H9 (cell line): ENCODE measurements at regions not wholly inside any gene's neighbourhood (a gene's known extent, or its start where the extent isn't known, plus 50 kb on each side); places are given as distances from the start of the nearest gene placed in this dataset.

Experiments used
- DNase-seq: peaks from one replicate; pipeline ENCODE4 v3.0.0-alpha.2; 2017
- H2AFZ ChIP-seq: one replicate; pipeline ENCODE4 v1.6.1; 2013; ENCODE audit warnings: mild to moderate bottlenecking, low read length, control low read depth, moderate library complexity
- H2AK5ac ChIP-seq: 2 replicates; pipeline ENCODE4 v1.6.1; 2013; ENCODE audit warnings: low read length, control low read depth, mixed read lengths; ENCODE audit not compliant: insufficient read length
- H2BK120ac ChIP-seq: one replicate; pipeline ENCODE4 v1.6.1; 2013; ENCODE audit warnings: low read depth, mild to moderate bottlenecking, low read length, control low read depth, inconsistent platforms; ENCODE audit not compliant: poor library complexity, severe bottlenecking
- H2BK12ac ChIP-seq: 2 replicates; pipeline ENCODE4 v1.6.1; 2013; ENCODE audit warnings: low read length, control low read depth, mixed read lengths, low read depth; ENCODE audit not compliant: insufficient read length
- H2BK15ac ChIP-seq: 2 replicates; pipeline ENCODE4 v1.6.1; 2013; ENCODE audit warnings: low read depth, low read length, control low read depth
- H2BK20ac ChIP-seq: one replicate; pipeline ENCODE4 v1.6.1; 2013; ENCODE audit warnings: low read depth, mild to moderate bottlenecking, low read length, control low read depth, inconsistent platforms; ENCODE audit not compliant: poor library complexity, severe bottlenecking
- H2BK5ac ChIP-seq: 2 replicates; pipeline ENCODE4 v1.6.1; 2013; ENCODE audit warnings: low read length, control low read depth, mixed read lengths; ENCODE audit not compliant: insufficient read length
- H3K14ac ChIP-seq: 2 replicates; pipeline ENCODE4 v1.6.1; 2013; ENCODE audit warnings: low read length, control low read depth; ENCODE audit not compliant: insufficient read depth
- H3K18ac ChIP-seq: 2 replicates; pipeline ENCODE4 v1.6.1; 2013; ENCODE audit warnings: low read depth, mild to moderate bottlenecking, mixed read lengths, low read length, control low read depth; ENCODE audit not compliant: insufficient read length
- H3K23ac ChIP-seq: 2 replicates; pipeline ENCODE4 v1.6.1; 2013; ENCODE audit warnings: low read length, control low read depth, mixed read lengths, low read depth; ENCODE audit not compliant: insufficient read length
- H3K23me2 ChIP-seq: 2 replicates; pipeline ENCODE4 v1.6.1; 2013; ENCODE audit warnings: low read depth, mild to moderate bottlenecking, mixed read lengths, low read length, control low read depth; ENCODE audit not compliant: insufficient read length, poor library complexity, severe bottlenecking
- H3K27ac ChIP-seq: 2 replicates; pipeline ENCODE4 v1.5.1; 2013; ENCODE audit warnings: low read length, control low read depth, mixed read lengths, low read depth; ENCODE audit not compliant: insufficient read length
- H3K27me3 ChIP-seq: 2 replicates; pipeline ENCODE4 v1.6.1; 2013; ENCODE audit warnings: low read length, control low read depth, inconsistent platforms; ENCODE audit not compliant: insufficient read depth
- H3K4ac ChIP-seq: 2 replicates; pipeline ENCODE4 v1.6.1; 2013; ENCODE audit warnings: low read depth, mild to moderate bottlenecking, control low read depth, inconsistent platforms, low read length, moderate library complexity
- H3K4me1 ChIP-seq: 2 replicates; pipeline ENCODE4 v1.6.1; 2013; ENCODE audit warnings: low read length, control low read depth, inconsistent platforms; ENCODE audit not compliant: insufficient read depth
- H3K4me2 ChIP-seq: 2 replicates; pipeline ENCODE4 v1.6.1; 2013; ENCODE audit warnings: low read length, control low read depth, mixed read lengths; ENCODE audit not compliant: insufficient read length, insufficient read depth
- H3K56ac ChIP-seq: 2 replicates; pipeline ENCODE4 v1.6.1; 2013; ENCODE audit warnings: low read depth, mild to moderate bottlenecking, mixed read lengths, low read length, control low read depth; ENCODE audit not compliant: insufficient read length
- H3K79me1 ChIP-seq: 2 replicates; pipeline ENCODE4 v1.6.1; 2013; ENCODE audit warnings: low read depth, mild to moderate bottlenecking, moderate library complexity, low read length, control low read depth, inconsistent platforms; ENCODE audit not compliant: insufficient read depth, poor library complexity, severe bottlenecking
- H3K79me2 ChIP-seq: 2 replicates; pipeline ENCODE4 v1.6.1; 2013; ENCODE audit warnings: low read length, control low read depth, inconsistent platforms; ENCODE audit not compliant: insufficient read depth
- H3K9ac ChIP-seq: 2 replicates; pipeline ENCODE4 v1.6.1; 2013; ENCODE audit warnings: low read length, control low read depth, mixed read lengths; ENCODE audit not compliant: insufficient read length; ENCODE audit errors: extremely low read depth
- H3K9me3 ChIP-seq: one replicate; pipeline ENCODE4 v1.6.1; 2013; ENCODE audit warnings: low read depth, low read length, inconsistent platforms; ENCODE audit not compliant: control insufficient read depth
- H3T11ph ChIP-seq: one replicate; pipeline ENCODE4 v1.6.1; 2013; ENCODE audit warnings: mild to moderate bottlenecking, low read length, control low read depth, inconsistent platforms
- H4K20me1 ChIP-seq: one replicate; pipeline ENCODE4 v1.6.1; 2013; ENCODE audit not compliant: control insufficient read depth, insufficient read length, insufficient read depth
- H4K5ac ChIP-seq: 2 replicates; pipeline ENCODE4 v1.6.1; 2013; ENCODE audit warnings: low read depth, mild to moderate bottlenecking, mixed read lengths, low read length, control low read depth; ENCODE audit not compliant: insufficient read length
- H4K8ac ChIP-seq: replicated peaks from 2 replicates; pipeline ENCODE4 v1.6.1; 2013; ENCODE audit warnings: low read length, control low read depth, mixed read lengths, low read depth; ENCODE audit not compliant: insufficient read length
- H4K91ac ChIP-seq: 2 replicates; pipeline ENCODE4 v1.6.1; 2013; ENCODE audit warnings: low read depth, mild to moderate bottlenecking, moderate library complexity, mixed read lengths, low read length, control low read depth; ENCODE audit not compliant: insufficient read length
- H3K27ac Mint-ChIP-seq, 3 experiments: 2 replicates in 2 of 3; 3 replicates in 1 of 3; pipeline ENCODE4 v1.8.0; 2020 to 2021; ENCODE audit warnings: mixed read lengths in 3 of 3, mild to moderate bottlenecking in 1 of 3, moderate library complexity in 1 of 3
- H3K27me3 Mint-ChIP-seq: 2 replicates; pipeline ENCODE4 v1.8.0; 2021; ENCODE audit warnings: low read depth, mild to moderate bottlenecking, moderate library complexity, mixed read lengths
- H3K36me3 Mint-ChIP-seq, 3 experiments: 2 replicates in 2 of 3; 3 replicates in 1 of 3; pipeline ENCODE4 v1.8.0; 2020 to 2021; ENCODE audit warnings: low read depth in 3 of 3, mixed read lengths in 3 of 3; ENCODE audit not compliant: insufficient read depth in 1 of 3
- H3K4me1 Mint-ChIP-seq, 2 experiments: 2 replicates each; pipeline ENCODE4 v1.8.0; 2020; ENCODE audit warnings: mixed read lengths in 2 of 2
- H3K4me3 Mint-ChIP-seq, 2 experiments: 2 replicates in 1 of 2; 3 replicates in 1 of 2; pipeline ENCODE4 v1.8.0; 2020 to 2021; ENCODE audit warnings: mild to moderate bottlenecking in 2 of 2, mixed read lengths in 2 of 2, moderate library complexity in 1 of 2
- H3K9me3 Mint-ChIP-seq, 2 experiments: 2 replicates in 1 of 2; 3 replicates in 1 of 2; pipeline ENCODE4 v1.8.0; 2020; ENCODE audit warnings: mild to moderate bottlenecking in 2 of 2, mixed read lengths in 2 of 2, moderate library complexity in 1 of 2
- CTCF ChIP-seq: fragments of 200-600 bp; sonication (generic); conservative IDR thresholded peaks from 3 replicates; pipeline ENCODE4 v1.8.0; 2021; ENCODE audit warnings: antibody characterized with exemption, mild to moderate bottlenecking

- Histone ChIP-seq H3K23me2 (no peaks in the 10 kb centered on the region), H2BK15ac (no peak overlapping the region), H2BK20ac (no peak overlapping the region), H3K4ac (no peak overlapping the region), H4K5ac (no peak overlapping the region), H3T11ph (no peak overlapping the region), H3K4me2 (no peak overlapping the region), H3K56ac (no peak overlapping the region), H2BK5ac (no peak overlapping the region), H3K79me2 (no peaks in the 10 kb centered on the region), H2AK5ac (no peak overlapping the region), H2AFZ (no peak overlapping the region), H3K9ac (no peak overlapping the region), H3K18ac (no peak overlapping the region), H4K8ac (no peak overlapping the region), H2BK120ac (no peak overlapping the region), H3K27me3 (no peaks in the 10 kb centered on the region), H3K79me1 (no peaks in the 10 kb centered on the region), H3K4me1 (no peaks in the 10 kb centered on the region), H3K23ac (no peak overlapping the region), H3K9me3 (no peaks in the 10 kb centered on the region), H4K91ac (no peak overlapping the region), H3K14ac (no peak overlapping the region), H4K20me1 (no peaks in the 10 kb centered on the region), H3K27ac (no peak overlapping the region), H2BK12ac (no peak overlapping the region)
- Mint-ChIP-seq H3K4me3 (no peak overlapping the region), H3K27ac (no peak overlapping the region), H3K9me3 (peaks cover 4 to 10% of the 10 kb centered on the region in 2 experiments; a peak in 4 of 5 replicates), H3K4me1 (no peaks in the 10 kb centered on the region), H3K27me3 (no peaks in the 10 kb centered on the region; the same call in 1 of the 2 replicates), H3K36me3 (peaks cover 0 to 18% (median 7%) of the 10 kb centered on the region in 3 experiments; a peak in 4 of 7 replicates)
- no peak for DNase-seq
- no peak for TF ChIP-seq CTCF
Measured at GRCh38 chr2:188077757-188078156, 213.9 kb upstream of the GULP1 start.
